DND-41 (cell line): ENCODE measurements at regions not wholly inside any gene's neighbourhood (a gene's known extent, or its start where the extent isn't known, plus 50 kb on each side); places are given as distances from the start of the nearest gene placed in this dataset.

Experiments
- ATAC-seq: fragments of 200-7000 bp; cut with Tn5 transposase; 3 replicates; pipeline ENCODE4 v1.9.1; 2021; ENCODE audit warnings: low read depth; ENCODE audit not compliant: insufficient read depth
- DNase-seq: peaks from one replicate; pipeline ENCODE4 v3.0.0-alpha.2; 2020
- H2AFZ ChIP-seq: 2 replicates; pipeline ENCODE4 v1.6.0; 2012; ENCODE audit warnings: low read depth, low read length
- H3K27ac ChIP-seq: 2 replicates; pipeline ENCODE4 v1.5.1; 2012; ENCODE audit warnings: low read length, inconsistent platforms
- H3K27me3 ChIP-seq: fragments of 200-600 bp; sonication (generic); 2 replicates; pipeline ENCODE4 v1.6.0; 2012; ENCODE audit warnings: low read length, mild to moderate bottlenecking, inconsistent platforms; ENCODE audit not compliant: insufficient read depth, poor library complexity
- H3K36me3 ChIP-seq: 2 replicates; pipeline ENCODE4 v1.5.1; 2012; ENCODE audit warnings: low read length, inconsistent platforms; ENCODE audit not compliant: insufficient read depth
- H3K4me1 ChIP-seq: 2 replicates; pipeline ENCODE4 v1.5.1; 2012; ENCODE audit warnings: mild to moderate bottlenecking, low read length; ENCODE audit not compliant: insufficient read depth
- H3K4me2 ChIP-seq: 2 replicates; pipeline ENCODE4 v1.6.0; 2012; ENCODE audit warnings: mild to moderate bottlenecking, moderate library complexity, low read length, inconsistent platforms; ENCODE audit not compliant: insufficient read depth
- H3K4me3 ChIP-seq, 2 experiments: fragments of 200-600 bp in 1 of 2; shearing (Covaris generic) in 1 of 2; 2 replicates each; pipeline ENCODE4 v1.5.1; 2012 to 2016; ENCODE audit warnings: inconsistent platforms in 2 of 2, low read length in 2 of 2, mild to moderate bottlenecking in 2 of 2, low read depth in 1 of 2, moderate library complexity in 1 of 2
- H3K79me2 ChIP-seq: 2 replicates; pipeline ENCODE4 v1.6.0; 2012; ENCODE audit warnings: low read length, inconsistent platforms; ENCODE audit not compliant: insufficient read depth
- H3K9ac ChIP-seq: 2 replicates; pipeline ENCODE4 v1.6.0; 2012; ENCODE audit warnings: low read depth, mild to moderate bottlenecking, inconsistent platforms, low read length, moderate library complexity
- H3K9me3 ChIP-seq: 2 replicates; pipeline ENCODE4 v1.5.1; 2012; ENCODE audit warnings: low read length, moderate library complexity, mild to moderate bottlenecking, inconsistent platforms; ENCODE audit not compliant: insufficient read depth, severe bottlenecking
- H4K20me1 ChIP-seq: 2 replicates; pipeline ENCODE4 v1.6.0; 2012; ENCODE audit warnings: low read length; ENCODE audit not compliant: insufficient read depth
- EZH2 ChIP-seq: IDR thresholded peaks from 3 replicates; pipeline ENCODE4 v1.6.1; 2012; ENCODE audit warnings: borderline replicate concordance, low read depth, mild to moderate bottlenecking, moderate library complexity, low read length, inconsistent platforms; ENCODE audit not compliant: severe bottlenecking
- TF ChIP-seq, protein P1 (sequence below): IDR thresholded peaks from 2 replicates; pipeline ENCODE4 v1.5.1; 2012; ENCODE audit warnings: borderline replicate concordance, low read length, moderate library complexity, mild to moderate bottlenecking; ENCODE audit not compliant: poor library complexity, severe bottlenecking; ENCODE audit errors: extremely low read depth

DNA sequence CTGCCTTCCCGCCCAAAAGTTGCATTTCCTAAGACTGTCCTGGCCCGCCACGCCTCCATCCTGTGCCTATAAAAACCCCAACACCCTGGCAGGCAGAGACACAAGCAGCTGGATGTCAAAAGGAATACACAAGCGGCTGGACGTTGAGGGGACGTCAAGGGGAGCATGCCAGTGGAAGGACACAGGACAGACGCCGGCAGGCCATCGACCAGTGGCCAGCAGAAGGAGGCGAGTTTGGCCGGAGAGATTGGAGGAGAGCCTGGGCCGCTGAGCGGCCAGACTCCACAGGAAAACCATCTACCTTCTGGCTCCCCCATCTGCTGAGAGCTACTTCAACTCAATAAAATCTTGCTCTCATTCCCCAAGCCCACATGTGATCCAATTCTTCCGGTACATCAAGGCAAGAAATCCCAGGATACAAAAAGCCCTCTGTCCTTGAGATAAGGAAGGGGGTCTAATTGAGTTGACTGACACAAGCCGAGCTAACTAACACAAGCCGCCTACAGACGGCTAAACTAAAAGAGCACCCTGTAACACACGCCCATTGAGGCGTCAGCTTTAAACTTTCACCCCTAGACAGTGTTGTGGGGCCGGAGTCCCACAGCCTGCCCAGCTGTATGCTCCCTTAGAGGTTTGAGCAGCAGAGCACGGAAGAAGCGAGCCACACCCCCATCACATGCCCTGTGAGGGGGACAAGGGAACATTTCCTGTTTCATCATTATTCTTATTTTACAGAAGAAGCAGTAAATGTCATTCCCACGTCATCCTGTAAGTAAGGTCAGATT is 150.3 kb upstream of the PHYHIPL start:
- Histone ChIP-seq H3K9ac (no peak overlapping the region), H3K9me3 (no peaks in the 10 kb centered on the region), H3K27me3 (no peaks in the 10 kb centered on the region), H3K4me2 (no peak overlapping the region), H3K4me1 (no peaks in the 10 kb centered on the region), H3K79me2 (no peaks in the 10 kb centered on the region), H3K4me3 (no peak overlapping the region), H2AFZ (no peak overlapping the region), H3K36me3 (no peaks in the 10 kb centered on the region), H3K27ac (no peak overlapping the region), H4K20me1 (no peaks in the 10 kb centered on the region)
- DNase-seq (no peak), ATAC-seq (no peak)
- TF ChIP-seq, protein P1, sequence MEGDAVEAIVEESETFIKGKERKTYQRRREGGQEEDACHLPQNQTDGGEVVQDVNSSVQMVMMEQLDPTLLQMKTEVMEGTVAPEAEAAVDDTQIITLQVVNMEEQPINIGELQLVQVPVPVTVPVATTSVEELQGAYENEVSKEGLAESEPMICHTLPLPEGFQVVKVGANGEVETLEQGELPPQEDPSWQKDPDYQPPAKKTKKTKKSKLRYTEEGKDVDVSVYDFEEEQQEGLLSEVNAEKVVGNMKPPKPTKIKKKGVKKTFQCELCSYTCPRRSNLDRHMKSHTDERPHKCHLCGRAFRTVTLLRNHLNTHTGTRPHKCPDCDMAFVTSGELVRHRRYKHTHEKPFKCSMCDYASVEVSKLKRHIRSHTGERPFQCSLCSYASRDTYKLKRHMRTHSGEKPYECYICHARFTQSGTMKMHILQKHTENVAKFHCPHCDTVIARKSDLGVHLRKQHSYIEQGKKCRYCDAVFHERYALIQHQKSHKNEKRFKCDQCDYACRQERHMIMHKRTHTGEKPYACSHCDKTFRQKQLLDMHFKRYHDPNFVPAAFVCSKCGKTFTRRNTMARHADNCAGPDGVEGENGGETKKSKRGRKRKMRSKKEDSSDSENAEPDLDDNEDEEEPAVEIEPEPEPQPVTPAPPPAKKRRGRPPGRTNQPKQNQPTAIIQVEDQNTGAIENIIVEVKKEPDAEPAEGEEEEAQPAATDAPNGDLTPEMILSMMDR = no peak

DNA sequence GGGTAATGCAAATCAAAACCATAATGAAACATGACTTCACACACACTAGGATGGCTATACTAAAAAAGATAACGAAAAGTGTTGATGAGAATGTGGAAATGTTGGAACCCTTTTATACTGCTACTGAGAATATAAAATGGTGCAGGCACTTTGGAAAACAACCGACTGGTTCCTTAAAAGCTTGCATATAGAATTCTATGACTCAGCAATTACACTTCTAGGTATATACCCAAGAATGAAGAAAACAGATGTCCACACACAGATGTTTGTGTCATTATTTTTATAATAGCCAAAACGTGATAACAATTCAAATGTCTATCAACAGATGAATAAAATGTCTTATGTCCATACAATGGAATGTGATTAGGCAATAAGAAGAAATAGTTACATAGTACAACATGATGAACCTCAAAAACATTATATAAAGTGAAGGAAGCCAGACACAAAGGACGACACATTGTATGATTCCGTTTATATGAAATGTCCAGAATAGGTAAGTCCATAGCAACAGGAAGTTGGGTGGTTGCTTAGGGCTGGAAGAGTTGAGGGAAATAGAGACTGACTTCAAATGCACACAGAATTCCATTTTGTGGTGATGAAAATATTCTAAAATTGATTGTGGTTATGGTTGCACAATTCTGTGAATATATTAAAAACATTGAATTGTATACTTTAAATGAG is 148.3 kb upstream of the PHYHIPL start:
- no peak overlapping the region for H3K27ac ChIP-seq
- H4K20me1 ChIP-seq = no peaks in the 10 kb centered on the region
- DNase-seq = no peak
- H3K27me3 ChIP-seq = no peaks in the 10 kb centered on the region
- H3K79me2 ChIP-seq = no peaks in the 10 kb centered on the region
- H3K9ac ChIP-seq = no peak overlapping the region
- no peak overlapping the region for H3K4me2 ChIP-seq
- TF ChIP-seq, protein P1 = no peak
- no peak for TF ChIP-seq EZH2
- H3K4me3 ChIP-seq = no peak overlapping the region
- no peak overlapping the region for H2AFZ ChIP-seq
- ATAC-seq = no peak
- H3K36me3 ChIP-seq = no peaks in the 10 kb centered on the region
- no peaks in the 10 kb centered on the region for H3K9me3 ChIP-seq
- no peaks in the 10 kb centered on the region for H3K4me1 ChIP-seq

DNA sequence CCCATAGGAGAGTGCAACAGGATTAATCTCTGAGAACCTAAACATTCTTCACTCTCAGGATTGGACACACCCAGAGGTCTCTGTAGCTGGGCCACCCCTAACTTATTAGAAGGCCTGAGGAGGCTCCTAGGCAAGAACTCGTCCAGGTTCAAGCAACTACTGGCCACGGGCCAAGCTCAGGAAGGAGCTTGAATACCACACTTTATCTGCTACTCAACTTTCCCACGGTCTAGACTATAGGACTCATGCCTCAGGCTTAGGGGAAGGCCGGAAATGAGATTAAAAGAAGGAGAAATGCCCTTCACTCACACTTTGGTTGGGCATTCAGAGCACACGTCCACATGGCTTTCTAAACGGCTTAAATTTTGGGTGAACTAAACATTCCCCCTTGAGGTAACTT is 142.8 kb upstream of the PHYHIPL start:
- Histone ChIP-seq H3K4me2 (no peak overlapping the region), H3K79me2 (no peaks in the 10 kb centered on the region), H2AFZ (no peak overlapping the region), H3K27me3 (no peaks in the 10 kb centered on the region), H3K9me3 (no peaks in the 10 kb centered on the region), H3K4me3 (no peak overlapping the region), H3K4me1 (no peaks in the 10 kb centered on the region), H3K9ac (no peak overlapping the region), H4K20me1 (no peaks in the 10 kb centered on the region), H3K36me3 (no peaks in the 10 kb centered on the region), H3K27ac (no peak overlapping the region)
- TF ChIP-seq, protein P1 = no peak
- TF ChIP-seq EZH2 = no peak
- DNase-seq = no peak
- ATAC-seq = no peak
